DMS153 treated with DMSO at 0.1 percent for 48 hours (cell line): ENCODE measurements at regions not wholly inside any gene's neighbourhood (a gene's known extent, or its start where the extent isn't known, plus 50 kb on each side); places are given as distances from the start of the nearest gene placed in this dataset.

ENCODE experiments used
- DNase-seq: peaks from one replicate; lab custom pipeline; 2025; ENCODE audit not compliant: unreplicated experiment; lab: John Stamatoyannopoulos, UW

DNA sequence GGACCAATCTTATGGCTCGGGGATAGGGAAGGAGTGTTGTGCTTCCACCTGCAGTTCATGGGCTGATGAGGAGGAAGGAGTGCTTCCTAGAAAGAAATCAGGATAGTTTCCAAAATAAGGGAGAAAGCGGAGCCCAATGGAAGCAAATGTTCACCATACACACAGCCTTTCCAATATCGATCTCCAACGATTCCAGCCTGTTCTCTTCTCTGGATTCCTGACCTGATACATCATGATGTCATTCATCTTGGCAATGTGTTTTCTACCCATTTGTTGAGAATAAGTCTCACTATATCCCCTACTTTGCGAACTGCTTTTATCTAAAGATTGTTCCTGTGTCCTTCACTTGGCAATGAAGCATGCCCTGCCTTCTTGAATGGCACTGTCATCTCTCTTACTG is 205.3 kb upstream of the SIX2 start:
- no peak for DNase-seq

DNA sequence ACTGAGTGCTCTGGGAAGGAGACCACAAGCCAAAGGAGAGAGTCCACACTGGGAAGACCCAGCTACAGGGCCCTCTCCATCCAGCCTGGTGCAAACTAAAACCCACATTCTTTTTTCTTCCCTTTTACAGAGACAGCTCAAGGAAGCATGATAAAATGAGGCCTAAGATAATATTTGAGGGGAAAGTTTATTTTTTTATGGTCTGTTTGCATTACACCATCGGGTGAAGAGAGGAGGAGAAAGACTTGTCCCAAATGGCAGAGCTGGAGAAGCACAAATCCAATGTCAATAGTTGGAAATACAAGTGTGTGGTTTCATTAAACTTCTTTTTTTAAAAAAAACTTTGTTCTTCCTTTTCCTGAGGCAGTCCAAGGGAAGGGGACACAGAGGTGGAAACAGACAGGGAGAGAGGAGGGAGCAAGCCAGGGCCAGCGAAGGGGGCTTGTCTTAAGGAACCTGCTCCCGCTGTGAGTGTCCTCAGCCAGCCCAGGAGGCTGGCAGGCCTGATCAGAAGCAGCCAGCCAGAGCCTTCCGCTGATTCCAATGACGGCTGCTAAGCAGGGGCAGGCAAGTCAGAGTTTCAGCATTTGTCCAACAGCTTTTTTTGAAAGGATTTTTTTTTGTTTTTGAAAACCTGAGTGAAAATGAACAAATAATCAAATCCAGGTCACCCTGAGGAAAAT is 203.8 kb upstream of the SIX2 start:
- no peak for DNase-seq

DNA sequence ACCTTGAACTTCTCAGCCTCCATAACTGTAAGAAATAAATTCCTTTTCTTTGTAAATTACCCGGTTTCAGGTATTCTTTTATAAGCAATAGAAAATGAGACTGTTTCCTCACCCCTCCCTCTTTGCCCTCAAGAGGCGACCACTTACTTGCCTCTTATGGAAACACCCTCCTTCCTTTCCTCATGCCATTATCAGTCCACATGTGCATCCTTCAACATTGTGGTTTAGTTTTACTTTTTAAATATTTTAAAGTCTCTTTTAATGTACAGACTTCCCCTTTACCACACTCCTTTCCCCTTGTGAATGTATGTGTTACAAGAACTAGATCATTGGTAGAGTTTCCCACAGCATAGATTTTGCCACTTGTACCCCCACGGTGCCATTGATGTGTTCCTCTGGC is 202.4 kb upstream of the SIX2 start:
- DNase-seq, result no peak

DNA sequence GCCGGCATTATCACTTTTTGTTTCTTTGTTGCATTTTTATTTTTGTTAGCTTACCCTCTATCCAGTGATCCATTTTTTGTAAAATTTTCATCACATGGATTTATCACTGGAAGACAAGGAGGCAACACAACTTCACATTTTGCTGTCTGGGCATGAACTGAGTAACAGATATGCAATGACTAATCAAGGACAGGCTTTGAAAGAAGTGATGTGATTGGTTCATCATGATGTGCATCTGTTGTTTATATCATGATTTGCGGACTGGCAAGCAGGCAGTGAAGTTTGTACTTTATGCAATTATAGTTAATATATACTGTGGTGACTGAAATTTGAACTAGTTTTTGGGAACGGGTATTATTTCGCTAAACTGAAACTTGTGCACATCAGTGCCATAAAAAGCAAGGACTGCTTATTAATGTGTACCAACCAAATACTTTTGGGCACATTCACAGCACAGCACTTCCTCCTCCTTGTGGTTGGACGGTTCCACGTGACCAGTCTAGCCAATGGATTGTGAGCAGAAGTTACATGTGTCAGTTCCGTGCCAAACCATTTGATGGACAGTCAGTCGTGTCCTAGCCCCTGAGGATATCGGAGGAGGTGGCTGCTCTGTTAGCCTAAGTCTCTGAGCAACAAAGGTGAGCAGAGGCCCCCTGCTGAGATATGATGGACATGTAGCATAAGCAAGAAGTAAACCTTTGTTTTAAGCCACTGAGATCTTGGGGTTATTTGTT is 201.4 kb upstream of the SIX2 start:
- DNase-seq, result no peak

DNA sequence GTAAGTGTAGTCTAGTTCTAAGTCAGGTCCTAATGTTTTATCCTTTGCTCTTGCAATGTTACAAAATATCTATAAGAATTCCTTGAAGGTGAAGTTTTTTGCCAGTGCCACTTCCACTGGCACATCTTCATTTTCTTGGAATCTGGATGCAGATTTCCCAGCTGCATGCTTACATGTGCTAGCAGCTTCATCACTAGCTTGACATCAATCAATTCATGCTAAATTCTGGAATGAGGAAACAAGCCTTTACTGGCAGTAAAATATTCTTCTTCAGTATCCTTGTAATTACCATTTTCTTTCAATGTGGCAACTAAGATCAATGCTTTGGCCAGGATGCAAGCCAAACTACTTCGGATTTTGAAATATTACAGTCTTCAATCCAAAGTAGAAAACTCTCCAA is 200.6 kb upstream of the SIX2 start:
- DNase-seq, result no peak

DNA sequence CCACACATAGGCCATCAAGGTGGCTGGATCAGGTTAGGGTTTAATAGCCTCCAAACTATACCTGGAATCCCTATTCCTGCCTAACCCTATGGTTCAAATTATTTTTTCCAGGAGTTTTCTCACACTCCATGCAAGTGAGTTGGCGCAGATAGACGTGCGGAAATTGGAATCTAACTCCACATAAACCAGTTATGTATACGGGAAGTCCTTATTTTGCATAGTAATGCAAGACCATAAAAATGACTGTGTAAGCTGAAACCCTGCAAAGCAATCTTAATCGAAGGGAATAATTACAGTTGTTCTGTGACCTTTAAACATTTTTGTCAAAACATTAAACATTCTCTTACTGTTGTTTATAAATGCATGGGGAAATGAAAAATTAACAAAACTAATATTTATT is 200.1 kb upstream of the SIX2 start:
- no peak for DNase-seq

DNA sequence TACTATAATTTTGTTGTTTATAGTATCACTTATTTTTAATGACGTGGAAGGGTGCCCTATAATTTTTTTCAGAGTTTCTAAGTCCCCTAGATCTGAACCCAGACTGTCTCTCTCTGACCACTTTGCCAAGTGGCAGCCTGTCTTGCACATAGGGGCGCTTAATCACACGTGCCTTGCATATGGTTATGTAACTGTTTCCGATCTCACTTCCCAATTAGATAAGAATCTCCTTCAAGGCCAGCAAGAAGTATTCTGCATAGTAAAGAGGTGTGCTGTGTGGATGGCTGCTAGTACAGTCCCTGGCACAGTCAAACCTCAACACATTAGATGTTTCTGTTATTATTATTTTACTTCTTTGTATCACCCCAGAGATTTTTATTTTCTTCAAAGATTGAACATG is 197.8 kb upstream of the SIX2 start:
- no peak for DNase-seq

DNA sequence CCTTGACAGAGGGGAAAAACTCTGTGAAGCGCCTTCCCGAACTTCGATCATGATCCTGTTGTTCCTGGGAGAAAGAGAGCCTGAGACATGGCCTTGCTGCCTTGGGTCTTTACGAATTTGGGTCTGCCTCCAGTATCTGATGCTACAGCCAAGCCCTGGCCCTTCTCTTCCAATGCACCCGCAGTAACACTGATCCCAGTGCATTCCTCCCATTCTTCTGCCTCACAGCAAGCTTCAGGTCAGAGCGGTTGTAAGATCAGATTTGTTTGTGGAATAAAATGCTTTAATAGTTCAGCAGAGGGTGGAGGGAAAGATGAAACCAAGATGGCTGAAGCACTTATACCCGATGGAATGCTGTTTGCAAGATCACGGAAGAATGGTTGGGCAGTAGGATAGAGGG is 196.7 kb upstream of the SIX2 start:
- no peak for DNase-seq

DNA sequence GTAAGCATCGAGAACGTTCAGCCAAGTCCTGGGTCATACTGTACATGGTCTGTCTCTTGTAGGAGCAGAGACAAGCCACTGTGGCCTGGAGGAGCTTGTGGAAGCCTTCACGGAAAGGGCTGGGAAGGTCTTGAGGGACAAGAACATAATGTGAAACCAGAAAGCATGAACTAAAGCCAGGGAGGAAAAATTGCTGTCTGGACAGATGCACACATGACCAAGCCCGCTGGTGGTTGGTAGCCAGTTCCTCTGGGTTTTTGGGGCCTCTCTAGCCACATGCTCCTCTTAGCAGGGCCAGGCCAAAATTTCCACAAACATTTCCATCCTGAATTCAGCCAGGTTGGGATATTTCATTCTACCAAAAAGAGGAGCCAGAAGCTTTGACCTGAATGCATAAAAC is 196.2 kb upstream of the SIX2 start:
- DNase-seq, result no peak

DNA sequence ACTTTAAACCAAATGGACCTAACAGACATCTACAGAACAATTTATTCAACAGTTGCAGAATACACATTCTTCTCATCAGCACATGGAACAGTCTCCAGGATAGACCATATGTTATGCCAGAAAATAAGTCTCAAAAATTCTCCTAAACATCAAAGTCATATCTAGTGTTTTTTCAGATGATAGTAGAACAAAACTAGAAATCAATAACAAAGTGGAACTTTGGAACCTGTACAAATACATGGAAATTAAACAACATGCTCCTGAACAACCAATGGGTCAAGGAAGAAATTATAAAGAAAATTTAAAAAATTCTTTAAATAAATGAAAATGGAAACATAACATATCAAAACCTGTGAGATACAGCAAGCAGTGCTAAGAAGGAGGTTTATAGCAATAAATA is 194.1 kb upstream of the SIX2 start:
- no peak for DNase-seq

DNA sequence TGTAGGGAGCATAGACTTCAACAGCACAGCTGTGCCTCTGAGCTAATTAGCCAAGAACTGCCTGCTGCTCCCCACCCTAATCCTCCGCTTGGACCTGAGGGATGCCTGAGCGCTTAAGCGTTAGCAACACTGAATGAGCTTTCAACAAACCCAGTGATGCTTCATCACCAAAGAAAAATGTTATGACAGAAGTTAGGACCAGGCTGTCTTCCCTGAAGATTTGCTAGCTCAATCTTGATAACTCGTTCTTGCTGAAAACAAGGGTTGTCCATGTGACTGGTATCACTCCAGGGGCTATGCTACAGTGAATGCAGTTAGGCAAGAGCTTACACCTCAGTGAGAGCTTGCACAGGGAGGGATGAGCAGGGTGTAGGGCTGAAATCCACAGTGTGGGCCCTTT is 190.7 kb upstream of the SIX2 start:
- no peak for DNase-seq

DNA sequence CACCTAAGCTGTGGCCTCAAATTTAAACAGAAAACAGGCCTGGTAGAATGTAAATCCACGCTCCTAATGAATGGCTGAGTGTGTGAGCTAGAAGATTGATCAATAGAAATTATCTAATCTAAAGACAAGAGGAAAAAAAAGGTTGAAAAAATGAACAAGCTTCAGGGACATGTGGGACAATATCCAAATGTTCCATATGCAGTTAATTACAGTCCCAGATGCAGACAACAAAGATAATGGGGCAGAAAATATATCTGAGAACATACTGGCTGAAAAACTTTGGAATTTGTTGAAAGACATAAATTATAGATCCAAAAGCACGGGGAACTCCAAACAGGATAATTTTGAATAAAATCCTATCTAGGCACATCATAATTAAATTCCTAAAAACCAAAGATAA is 186.7 kb upstream of the SIX2 start:
- DNase-seq, result no peak

DNA sequence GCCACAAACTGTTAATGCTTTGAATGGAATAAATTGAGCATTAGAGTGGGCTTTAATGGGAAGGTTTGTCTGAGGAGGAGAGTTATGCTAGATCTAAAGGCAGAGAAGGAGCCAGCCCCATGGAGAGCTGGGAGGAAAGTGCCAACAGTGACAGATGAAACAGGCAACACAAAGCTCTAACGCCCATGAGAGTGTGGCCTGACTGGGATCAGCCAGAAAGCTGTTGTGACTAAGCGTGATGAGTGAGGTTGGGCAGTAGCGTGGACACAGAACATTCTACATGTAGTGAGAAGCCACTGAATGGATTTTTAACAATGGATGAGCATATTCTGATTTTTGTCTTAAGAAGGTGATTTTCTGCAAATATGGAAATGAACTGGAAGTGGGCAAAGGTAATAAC is 185.3 kb upstream of the SIX2 start:
- no peak for DNase-seq

DNA sequence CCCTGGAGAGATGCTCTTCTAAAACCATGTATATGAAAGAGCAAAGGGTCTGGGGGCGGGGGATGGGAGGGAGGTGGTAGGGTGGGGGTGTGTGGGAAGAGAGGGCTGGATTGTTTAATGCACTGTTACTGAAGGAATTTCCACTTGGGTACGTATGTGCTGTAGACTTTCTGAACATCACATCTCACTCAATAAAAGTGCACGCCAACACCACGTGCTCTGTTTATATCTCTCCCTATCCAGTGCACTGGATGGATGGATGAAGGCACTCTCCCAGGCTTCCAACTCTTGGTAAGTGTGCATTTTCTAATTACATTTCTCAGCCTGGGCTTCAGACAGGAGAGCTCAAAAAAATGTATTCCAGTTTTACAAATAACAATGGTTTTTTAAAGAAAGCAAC is 184.3 kb upstream of the SIX2 start:
- DNase-seq, result no peak

DNA sequence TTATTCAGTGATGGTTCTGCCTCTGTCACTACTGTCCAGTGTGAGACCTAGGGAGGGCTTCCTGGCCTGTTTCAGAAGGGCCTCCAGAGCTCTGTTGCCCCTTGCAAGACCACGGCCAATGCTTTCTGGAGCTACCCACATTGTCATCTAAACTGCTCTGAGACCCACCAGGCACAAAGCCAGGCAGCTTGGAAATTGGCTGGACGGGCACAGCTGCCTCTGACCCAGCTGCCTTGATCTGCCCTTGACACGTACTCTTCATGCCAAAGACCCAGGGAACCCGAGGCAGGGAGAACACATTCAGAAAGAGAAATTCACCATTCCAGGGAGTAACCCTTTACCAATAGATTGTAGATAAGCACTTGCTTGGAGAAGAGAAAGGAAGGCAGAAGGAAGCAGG is 183.7 kb upstream of the SIX2 start:
- DNase-seq, result no peak

DNA sequence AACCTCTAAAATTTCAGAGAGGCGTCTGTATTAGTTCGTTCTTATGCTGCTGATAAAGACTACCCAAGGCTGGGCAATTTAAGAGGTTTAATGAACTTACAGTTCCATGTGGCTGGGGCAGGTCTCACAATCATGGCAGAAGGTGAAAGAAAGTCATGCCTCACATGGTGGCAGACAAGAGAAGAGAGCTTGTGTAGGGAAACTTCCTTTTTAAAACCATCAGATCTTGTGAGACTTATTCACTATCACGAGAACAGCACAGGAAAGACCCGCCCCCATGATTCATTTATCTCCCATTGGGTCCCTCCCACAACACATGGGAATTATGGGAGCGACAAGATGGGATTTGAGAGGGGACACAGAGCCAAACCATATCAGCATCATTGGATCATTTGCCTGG is 183.2 kb upstream of the SIX2 start:
- DNase-seq, result no peak

DNA sequence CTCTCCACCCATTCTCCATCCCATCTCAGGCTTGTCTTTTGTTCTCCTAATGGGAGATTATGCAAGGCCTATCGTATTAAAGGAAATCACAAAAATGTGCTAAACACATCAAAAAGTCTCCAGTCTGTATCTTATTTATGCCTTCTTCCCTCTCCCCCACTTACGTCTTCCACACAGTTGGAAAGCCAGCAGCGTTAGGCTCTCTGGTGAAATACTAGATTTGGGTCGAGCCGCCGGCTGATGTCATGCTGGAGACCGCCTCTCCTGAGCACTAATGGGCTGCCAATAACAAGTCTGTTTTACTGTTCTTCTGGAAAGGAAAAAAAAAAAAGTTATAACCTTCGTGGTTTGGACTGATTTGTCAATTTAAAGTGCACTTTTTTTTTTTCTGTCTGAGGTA is 182.7 kb upstream of the SIX2 start:
- no peak for DNase-seq

DNA sequence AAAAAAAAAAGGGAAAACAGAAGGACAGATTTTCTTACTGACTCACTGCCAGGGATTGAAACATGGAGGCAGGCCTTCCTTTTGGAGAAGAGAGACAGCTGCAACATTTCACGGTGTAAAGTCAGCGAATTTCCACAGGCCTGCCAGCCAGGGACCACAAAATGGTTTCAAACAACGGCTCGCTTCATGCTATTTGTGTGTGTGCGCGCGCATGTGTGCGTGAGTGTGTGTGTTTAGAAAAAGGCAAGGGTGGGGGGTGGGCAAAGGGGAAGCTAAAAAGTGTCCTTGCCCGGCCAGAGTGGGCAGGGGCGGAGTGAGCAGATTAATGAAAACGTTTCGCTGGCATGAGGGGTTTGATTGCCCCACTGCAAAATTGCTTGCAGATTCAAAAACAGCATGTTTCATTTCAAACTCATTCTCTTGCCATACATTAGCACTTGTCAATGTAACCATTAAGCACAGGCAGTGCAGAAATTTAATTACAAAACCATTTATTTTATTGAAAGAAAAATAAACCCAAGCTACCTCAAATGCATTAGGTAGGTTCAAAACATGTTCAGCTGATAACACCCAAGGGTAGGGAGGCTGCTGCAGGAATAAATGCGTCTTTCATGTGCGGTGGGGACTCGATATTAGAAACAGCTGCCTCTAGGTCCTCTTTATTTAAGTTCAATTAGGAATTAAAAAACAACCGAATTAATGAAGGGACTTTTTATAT is 182.1 kb upstream of the SIX2 start:
- DNase-seq, result no peak

DNA sequence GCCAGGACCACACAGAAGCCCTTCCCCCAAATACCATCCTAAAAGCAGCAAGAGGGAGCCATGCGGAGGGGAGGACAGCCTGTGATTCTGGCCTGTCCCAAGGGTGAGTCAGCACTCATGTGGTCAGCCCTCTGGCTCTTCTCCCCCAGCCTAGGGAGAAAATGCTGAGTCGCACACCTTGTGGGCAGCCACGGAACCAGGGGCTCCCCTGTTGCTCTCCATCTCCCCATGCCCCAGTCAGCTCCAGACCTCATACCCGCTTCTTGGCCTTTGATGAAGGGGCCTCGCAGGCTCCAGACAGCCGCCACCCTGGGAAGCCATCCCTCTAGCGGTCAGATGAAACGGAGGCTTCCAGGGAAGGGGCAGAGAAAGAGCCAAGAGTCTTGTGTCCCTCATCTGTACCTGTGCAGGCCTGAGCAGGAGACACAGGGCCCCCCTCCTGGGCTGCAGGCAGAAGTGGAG is 181.3 kb upstream of the SIX2 start:
- DNase-seq, result no peak

DNA sequence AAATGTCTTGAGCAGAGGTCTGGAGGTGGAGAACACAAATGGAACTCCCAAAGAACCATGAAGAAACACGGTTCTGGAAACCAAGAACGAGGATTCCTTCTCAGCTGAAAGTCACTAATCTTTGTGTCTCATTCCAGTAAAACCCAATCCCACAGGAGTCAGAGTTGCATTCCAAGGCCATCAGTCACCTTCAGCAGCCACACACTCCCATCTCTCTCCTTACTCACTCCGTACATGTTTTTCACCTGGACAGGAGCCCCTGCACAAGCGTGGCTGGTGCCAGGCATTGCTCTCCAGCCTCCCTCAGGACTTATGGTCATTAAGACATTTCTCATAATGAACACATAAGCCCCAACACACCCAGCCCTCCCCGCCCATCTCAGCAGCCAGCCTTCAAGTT is 175.4 kb upstream of the SIX2 start:
- no peak for DNase-seq

DNA sequence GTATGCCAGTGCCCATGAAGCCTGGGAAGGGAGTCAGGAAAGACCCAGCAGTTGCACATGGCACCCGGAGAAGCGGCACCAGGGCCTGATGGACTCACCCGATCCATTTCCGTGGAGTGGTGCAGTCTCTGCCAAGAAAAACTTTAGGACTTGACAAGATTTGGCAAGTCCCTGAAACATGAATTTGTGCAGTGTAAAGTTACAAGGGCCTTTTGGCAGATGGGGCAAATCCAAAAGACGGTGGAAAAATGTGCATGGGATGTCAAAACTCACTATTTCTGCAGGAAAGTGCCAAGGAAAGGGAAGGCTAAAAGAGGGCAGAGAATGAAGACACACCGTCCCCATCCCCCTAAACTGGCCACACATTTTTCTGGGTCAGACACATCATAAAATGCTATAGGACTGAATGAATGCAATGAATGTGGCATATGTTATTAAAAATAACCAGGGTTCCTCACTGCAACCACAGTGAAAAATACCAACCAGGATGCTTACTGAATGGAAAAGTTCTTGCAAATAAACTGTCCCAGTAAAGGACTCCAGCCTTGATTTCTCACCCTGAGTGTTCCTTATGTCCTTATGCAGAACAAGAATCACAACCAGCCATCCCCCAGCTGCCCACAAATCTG is 173.5 kb upstream of the SIX2 start:
- no peak for DNase-seq

DNA sequence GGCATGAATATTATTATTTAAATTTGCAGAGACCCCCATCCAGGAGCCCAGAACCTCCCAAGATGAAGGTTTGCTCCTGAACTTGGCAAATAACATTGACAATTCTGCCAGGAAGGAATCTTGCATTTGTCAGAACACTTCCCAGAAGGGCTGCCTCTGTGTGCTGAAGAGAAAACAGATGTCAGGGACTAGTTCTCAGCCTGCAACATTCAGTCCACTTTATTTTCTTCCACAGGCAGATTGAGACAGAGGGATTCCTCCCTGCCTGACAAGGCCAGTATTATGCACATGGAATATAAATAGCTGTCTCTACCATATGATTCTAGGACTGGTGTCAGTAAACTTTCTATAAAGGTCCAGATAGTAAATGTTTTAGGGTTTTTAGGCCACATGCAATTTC is 171.5 kb upstream of the SIX2 start:
- DNase-seq, result no peak
